NCI-H1436 treated with DMSO at 0.1 percent for 48 hours (cell line): ENCODE measurements at regions not wholly inside any gene's neighbourhood (a gene's known extent, or its start where the extent isn't known, plus 50 kb on each side); places are given as distances from the start of the nearest gene placed in this dataset.
"Not testable (repeated sequence)": the region's sequence is repeated elsewhere in the genome, so short reads cannot be mapped to it uniquely, and the experiment has no call there.

Source experiments
- DNase-seq: peaks from one replicate; lab custom pipeline; 2025; lab: John Stamatoyannopoulos, UW

- no peak for DNase-seq
Measured at GRCh38 chr3:27661797-27662196, 60.3 kb downstream of the EOMES start.

- no peak for DNase-seq
Measured at GRCh38 chr3:27659279-27660021, 62.7 kb downstream of the EOMES start.

- no peak for DNase-seq
Measured at GRCh38 chr3:27658741-27659140, 63.4 kb downstream of the EOMES start.

- no peak for DNase-seq
Measured at GRCh38 chr3:27657871-27658270, 64.3 kb downstream of the EOMES start.

- DNase-seq = no peak
Measured at GRCh38 chr3:27657404-27657803, 64.7 kb downstream of the EOMES start.

GRCh38 chr3:27656790-27657189 lies 65.3 kb downstream of the EOMES start:
- DNase-seq = no peak

GRCh38 chr3:27655547-27655946 lies 66.6 kb downstream of the EOMES start:
- DNase-seq = no peak

GRCh38 chr3:27653803-27654558 lies 68.1 kb downstream of the EOMES start:
- no peak for DNase-seq

- DNase-seq = no peak
Measured at GRCh38 chr3:27649277-27649676, 72.8 kb downstream of the EOMES start.

GRCh38 chr3:27646896-27647295 lies 75.2 kb downstream of the EOMES start:
- no peak for DNase-seq

- no peak for DNase-seq
Measured at GRCh38 chr3:27644941-27645340, 77.2 kb downstream of the EOMES start.

- DNase-seq = no peak
Measured at GRCh38 chr3:27643355-27643754, 78.8 kb downstream of the EOMES start.

- no peak for DNase-seq
Measured at GRCh38 chr3:27642796-27643195, 79.3 kb downstream of the EOMES start.

GRCh38 chr3:27641888-27642601 lies 80.1 kb downstream of the EOMES start:
- DNase-seq = no peak

GRCh38 chr3:27641271-27641800 lies 80.8 kb downstream of the EOMES start:
- DNase-seq = no peak

- no peak for DNase-seq
Measured at GRCh38 chr3:27639271-27639670, 82.9 kb downstream of the EOMES start.

- DNase-seq = no peak
Measured at GRCh38 chr3:27638594-27638993, 83.5 kb downstream of the EOMES start.

- no peak for DNase-seq
Measured at GRCh38 chr3:27637346-27637995, 84.7 kb downstream of the EOMES start.

GRCh38 chr3:27635006-27635405 lies 87.1 kb downstream of the EOMES start:
- DNase-seq = not testable (repeated sequence)

GRCh38 chr3:27633224-27633545 lies 88.9 kb downstream of the EOMES start:
- no peak for DNase-seq

GRCh38 chr3:27632431-27633223 lies 89.5 kb downstream of the EOMES start:
- no peak for DNase-seq
